DMS153 (cell line): ENCODE measurements at regions not wholly inside any gene's neighbourhood (a gene's known extent, or its start where the extent isn't known, plus 50 kb on each side); places are given as distances from the start of the nearest gene placed in this dataset.

Experiments
- DNase-seq: peaks from one replicate; lab custom pipeline; 2025; lab: John Stamatoyannopoulos, UW

DNA sequence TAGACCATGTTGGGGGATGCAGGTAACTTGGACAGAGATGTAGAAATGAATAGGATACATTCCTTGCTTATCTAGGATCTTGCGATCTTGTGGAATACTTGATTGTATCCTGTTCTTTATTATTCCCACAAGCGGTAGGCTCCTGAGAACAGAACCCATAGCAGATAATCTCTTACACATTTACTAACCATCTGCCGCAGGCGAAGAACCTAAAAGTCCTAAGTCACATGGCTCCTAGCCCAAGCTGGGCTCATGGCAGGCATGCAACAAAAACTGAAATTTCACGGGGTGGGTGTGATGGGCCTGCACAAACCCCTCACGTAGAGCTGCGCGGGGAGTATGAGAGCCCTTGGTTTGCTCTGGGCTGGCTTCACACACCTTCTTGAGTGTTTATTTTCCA is 177.4 kb upstream of the NECTIN1 start:
- no peak for DNase-seq

DNA sequence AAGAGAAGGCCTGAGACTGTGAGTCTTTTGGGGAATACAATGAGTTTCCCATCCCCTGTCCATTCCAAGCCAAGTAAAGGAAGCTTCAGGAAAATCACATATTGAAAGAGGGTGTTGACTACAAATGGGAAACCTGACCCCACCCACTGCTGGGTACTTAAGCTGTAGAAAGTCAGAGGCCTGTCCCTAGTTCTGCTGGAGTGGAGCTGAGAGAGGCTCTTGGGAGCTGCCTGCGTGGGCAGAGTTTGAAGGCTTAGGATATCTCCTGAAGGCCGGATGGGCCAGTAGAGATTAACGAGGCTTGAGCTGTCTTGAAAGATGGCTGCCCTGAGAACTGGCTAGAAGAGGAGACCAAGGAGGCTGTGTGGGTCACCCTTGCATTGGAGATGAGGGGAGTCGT is 176.2 kb upstream of the NECTIN1 start:
- no peak for DNase-seq

GRCh38 chr11:119904531-119905035 is 175.6 kb upstream of the NECTIN1 start:
- DNase-seq = no peak

DNA sequence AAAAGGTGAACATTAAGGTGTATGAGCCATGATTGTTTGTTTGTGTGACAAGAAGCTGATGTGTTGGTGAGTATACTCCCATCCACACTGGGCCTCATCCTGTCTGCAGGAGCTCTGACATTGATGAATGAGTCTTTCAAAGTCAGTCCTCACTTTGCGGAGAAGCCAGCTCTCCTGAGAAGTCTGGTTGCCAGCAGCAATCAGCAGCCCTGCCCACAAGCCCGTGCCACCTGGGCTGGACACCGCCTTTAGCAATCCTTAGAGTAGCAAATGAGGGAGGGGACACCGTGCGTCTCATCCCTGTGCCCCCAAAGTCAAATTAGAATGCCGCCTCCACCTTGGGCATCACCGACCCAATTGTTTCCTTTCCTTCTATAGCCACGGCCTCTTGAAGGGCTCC is 174.8 kb upstream of the NECTIN1 start:
- no peak for DNase-seq

DNA sequence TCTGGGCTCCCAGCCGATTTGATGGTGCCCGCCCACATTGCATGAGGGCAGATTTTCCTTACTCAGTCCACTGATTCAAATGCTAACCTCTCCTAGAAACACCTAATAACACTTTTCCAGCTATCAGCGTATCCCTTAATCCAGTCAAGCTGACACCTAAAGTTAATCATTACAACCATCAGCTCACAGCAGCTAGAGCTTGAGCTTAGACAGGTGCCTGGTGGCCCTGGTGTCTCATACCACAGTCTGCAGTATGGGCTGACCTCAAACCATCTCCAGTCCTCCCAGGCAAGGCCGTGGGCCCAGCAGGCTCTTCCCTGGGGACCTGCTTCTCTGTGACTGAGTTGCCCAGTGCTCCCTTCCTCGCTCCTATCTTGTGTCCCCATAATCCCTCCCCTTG is 174.4 kb upstream of the NECTIN1 start:
- no peak for DNase-seq

DNA sequence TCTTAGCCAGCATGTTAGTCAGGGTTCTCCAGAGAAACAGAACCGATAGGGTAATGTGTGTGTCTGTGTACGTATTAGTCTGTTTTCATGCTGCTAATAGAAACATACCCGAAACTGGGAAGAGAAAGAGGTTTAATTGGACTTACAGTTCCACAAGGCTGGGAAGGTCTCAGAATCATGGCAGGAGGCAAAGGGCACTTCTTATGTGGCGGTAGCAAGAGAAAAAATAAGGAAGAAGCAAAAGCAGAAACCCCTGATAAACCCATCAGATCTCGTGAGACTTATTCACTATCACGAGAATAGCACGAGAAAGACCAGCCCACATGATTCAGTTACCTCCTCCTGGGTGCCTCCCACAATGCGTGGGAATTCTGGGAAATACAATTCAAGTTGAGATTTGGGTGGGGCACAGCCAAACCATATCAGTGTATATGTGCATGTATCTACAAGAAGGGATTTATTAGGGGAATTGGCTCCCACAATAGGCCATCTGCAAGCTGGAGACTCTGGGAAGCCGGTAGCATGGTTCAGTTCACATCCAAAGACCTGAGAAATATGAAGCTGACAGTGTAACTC is 173.7 kb upstream of the NECTIN1 start:
- DNase-seq = no peak

GRCh38 chr11:119901657-119902577 is 172.9 kb upstream of the NECTIN1 start:
- DNase-seq = no peak

- DNase-seq = no peak
Measured at GRCh38 chr11:119899997-119900396, 171.0 kb upstream of the NECTIN1 start.

DNA sequence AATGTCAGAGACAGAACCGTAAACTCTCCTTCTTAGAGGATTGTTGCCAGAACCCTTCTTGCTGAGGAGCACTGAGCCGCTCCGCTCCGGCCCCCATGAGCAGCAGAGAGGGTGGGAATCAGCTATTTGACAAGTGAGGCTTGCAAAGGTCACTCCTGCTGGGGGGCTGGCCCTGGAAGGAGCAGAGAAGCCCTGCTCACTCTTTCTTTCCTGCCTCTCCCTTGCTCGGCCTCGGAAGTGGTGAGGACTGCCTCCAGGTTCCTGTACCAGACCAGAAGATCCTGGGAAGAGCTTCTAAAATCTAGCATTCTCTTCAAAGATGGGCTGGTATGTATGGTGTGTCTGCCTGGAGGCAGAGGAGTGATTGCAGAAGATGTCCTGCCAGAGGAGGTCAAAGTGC is 168.6 kb upstream of the NECTIN1 start:
- no peak for DNase-seq

DNA sequence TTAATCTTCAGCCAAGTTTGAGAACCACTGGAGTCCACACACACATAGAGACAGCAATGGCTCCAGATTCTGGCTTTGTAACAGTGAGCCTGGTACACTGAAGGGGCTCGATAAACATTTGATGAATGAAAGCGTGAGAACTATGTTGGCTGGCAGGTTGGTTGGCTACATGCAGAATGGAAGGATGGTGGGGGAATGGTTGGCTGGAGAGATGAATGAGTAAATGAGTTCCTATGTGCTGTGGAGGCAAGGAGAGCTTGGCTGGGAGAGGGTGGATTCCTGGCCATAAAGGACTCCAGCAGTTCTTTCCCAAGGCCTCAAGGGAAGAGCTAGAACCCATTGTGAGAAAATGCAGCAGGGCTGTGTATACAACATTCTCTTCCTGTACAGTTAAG is 168.0 kb upstream of the NECTIN1 start:
- no peak for DNase-seq

DNA sequence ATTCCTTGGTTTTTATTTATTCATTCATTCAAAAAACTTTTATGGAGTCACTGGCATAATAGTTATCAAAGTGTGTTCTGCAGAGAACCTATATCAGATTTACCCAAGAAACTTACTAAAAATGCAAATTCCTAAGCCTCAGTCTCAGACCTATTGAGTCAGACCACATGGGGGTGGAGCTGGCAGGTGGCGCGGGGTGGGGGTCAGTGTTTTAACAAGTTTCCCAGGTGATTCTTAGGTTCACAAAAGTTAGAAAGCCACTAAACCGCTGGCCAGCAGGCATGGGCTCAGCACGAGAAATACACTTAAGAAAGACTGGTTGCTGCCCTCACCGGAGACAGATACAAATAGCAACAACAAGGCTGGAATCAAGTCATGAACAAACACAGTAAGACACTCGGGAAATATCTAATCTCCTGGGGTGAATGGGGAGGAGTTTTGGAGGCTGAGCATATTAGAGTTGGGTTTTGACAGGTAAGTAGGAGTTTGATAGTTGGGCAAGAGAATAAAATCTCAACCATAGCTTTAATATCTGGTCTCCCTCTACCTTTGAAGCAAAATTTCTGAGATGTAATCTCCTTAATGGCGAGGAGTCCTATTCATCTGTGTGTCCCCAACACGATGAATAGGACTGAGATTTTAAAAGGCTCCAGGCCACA is 167.5 kb upstream of the NECTIN1 start:
- DNase-seq = no peak

- no peak for DNase-seq
Measured at GRCh38 chr11:119895981-119896380, 167.0 kb upstream of the NECTIN1 start.

GRCh38 chr11:119894916-119895315 is 165.9 kb upstream of the NECTIN1 start:
- DNase-seq = no peak

DNA sequence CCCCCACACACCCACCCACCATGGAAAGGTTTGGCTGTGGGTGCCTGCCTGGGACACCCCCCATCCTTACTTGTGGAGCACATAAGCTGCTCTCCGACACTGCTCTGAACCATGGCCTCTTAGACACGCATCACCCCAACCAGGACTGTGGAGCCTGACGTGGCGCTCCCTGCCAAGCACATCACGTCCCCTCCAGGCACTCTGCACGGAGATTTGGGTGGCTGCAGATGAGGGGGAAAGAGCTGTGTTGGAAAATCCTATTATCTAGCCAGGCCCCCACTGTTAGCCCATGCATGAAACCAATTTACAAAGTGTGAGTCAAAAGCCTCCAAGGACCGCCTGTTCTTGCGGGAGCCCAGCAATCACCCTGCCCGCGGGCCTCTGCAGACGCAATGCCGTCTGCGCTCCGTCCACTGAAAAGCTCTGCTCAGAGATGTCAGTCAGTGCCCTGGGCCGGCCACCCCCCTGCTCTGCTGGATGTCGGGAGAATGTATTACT is 163.4 kb upstream of the NECTIN1 start:
- DNase-seq = no peak

DNA sequence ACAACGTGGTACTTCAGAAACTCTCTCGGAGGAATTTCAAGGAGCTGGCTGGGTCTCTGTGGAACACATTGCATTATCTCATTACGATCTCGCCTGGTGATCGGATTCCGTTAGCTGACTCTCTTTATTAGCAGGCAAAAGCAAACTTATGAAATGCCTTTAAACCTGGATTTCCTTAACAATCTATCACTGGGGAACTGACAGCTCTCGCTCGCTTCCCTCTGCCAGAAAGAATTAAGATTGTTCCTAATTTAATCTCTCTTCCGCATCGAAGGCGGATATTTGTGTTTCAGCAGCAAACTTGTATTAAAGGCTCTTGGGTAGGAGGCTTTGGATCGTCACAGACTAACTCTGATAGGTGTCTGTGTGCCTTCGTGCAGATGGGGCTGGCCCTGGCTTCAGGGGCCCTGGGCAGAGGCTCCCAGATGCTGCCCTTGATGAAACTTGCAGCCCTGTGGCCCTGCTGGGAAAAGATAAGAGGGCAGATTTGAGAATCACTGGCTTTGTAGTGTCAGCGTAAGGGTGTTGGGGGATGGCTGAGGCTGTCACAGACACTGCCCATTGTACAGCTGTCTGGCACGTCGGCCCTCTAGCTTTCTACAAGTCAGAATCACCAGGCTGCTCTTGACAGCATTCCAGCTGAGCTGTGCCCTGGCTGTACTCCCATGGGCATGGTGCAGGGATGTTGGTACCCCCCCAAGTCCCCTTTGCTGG is 162.2 kb upstream of the NECTIN1 start:
- DNase-seq = no peak

GRCh38 chr11:119890466-119890865 is 161.5 kb upstream of the NECTIN1 start:
- no peak for DNase-seq

DNA sequence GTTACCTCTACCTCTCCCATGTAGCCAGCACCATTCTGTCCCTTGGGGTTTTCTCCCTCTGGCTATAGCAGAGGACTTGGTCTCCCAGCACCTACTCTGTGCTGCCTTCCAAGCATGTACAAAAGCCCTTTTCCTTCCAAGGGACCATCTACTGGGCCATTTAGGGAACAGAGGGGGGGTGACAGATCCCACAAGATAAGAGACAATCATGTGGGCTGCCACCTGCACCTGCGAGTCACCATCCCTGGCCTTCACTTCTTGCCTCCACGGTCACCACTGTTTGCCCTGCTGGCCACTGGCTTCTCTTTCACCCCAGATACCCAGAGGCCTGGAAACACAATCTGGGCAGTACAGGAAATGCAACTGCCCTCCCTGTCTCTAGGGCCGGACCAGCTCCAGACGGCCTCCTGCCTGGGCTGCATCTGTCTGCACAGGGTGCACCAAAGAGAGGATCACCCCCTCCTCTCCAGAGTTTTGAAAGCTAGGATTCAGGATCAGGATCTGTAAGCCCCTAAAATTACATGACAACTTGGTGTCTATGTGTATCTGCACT is 160.8 kb upstream of the NECTIN1 start:
- no peak for DNase-seq

DNA sequence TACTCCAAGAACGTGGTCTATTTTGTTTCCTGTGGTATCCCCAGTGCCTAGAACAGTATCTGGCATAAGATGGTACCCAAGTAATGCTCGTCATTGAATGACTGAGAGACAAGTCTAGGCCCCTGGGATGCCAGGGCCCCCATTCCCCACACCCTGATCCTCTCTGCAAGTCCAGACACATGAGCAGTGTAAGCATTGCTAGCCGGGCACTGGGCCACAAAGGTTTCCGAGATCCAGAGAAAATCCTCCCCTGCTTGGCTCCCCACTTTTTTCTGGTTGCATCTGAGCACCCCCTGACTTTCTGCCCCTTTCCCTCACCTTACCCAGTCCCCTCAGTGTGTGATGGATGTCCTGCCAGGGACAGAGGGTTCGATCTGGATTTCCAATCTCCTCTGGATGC is 160.1 kb upstream of the NECTIN1 start:
- no peak for DNase-seq

GRCh38 chr11:119888119-119888518 is 159.1 kb upstream of the NECTIN1 start:
- no peak for DNase-seq

DNA sequence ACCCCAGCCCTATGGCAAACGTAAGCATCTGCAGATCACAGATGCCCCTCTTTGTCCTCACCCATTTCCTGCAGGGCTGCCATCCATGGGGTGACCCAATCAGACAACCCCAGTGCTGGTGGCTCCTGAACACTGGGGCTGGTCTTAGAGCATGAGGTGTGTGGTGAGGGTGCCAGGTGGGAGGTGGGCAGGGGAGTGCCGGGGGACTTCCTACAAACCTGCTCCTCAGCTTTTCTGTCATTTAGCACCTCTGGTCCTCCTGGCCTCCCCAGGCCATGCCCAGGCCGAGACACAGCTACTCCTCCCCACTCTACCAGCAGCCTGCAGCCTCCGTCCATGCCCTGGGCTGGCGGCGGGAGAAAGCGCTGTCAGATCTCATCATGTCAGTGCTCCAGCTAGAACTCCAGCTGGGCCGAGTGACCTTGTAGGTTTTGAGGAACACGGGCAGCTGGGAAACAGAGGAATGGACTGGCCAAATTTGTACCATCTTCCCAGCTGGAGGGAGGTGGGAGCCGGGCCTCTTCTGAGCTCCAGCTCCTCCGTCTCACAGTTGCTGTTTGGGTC is 157.7 kb upstream of the NECTIN1 start:
- DNase-seq = no peak

DNA sequence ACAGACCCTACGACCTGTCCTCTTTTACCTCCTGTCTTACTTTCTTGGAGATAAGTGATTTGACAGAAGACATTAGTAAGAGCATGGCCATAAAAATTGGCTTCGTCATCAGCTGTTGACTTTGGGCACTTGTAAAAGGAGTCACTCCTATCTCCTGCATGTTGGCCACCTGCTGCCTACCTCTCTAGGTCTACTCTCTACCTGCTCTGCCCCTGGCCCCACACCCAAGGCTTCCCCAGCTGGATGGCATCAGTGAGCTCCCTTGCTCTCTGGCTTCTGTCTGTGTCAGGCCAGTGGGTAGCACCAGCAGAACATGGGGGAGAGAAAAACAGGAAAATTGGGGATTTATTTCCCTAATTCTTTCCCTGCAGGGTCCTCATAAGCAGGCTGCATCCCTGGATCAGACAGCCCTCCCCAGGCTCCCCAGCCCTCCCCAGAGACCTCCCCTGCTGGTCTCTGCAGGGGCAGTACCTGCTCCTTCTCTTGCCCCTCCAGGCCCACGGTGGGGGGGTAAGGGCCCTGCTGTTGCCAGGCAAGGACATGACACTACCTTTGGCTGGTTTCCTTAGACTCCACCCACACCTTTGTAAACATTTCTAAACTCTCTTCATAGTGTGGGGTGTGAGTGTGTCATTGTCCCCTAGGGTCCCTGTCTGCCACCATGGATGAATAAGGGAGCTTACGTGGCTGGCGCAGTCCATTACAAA is 157.0 kb upstream of the NECTIN1 start:
- no peak for DNase-seq
